Liver (tissue), 7 donors: ENCODE measurements at regions not wholly inside any gene's neighbourhood (a gene's known extent, or its start where the extent isn't known, plus 50 kb on each side); places are given as distances from the start of the nearest gene placed in this dataset.

Source experiments
- DNase-seq: peaks from one replicate; pipeline ENCODE4 v3.0.0-alpha.2; 2017; ENCODE audit warnings: low spot score
- H3K27ac ChIP-seq, 2 donors: one replicate each; pipeline ENCODE4 v1.7.0; 2013; ENCODE audit warnings: inconsistent platforms in 2 of 2, low read length in 2 of 2, control low read depth in 1 of 2, low read depth in 1 of 2, mild to moderate bottlenecking in 1 of 2
- H3K27me3 ChIP-seq, 4 donors: one replicate each; pipeline versions ENCODE4 v1.6.1 to v1.7.0; 2013; ENCODE audit warnings: low read length in 3 of 4, inconsistent platforms in 1 of 4, mild to moderate bottlenecking in 1 of 4, moderate library complexity in 1 of 4; ENCODE audit not compliant: control insufficient read depth in 4 of 4, insufficient read depth in 4 of 4
- H3K36me3 ChIP-seq, 4 donors: one replicate each; pipeline versions ENCODE4 v1.6.1 to v1.7.0; 2013; ENCODE audit warnings: low read length in 3 of 4, mild to moderate bottlenecking in 3 of 4, low read depth in 1 of 4, moderate library complexity in 1 of 4; ENCODE audit not compliant: control insufficient read depth in 4 of 4, insufficient read depth in 3 of 4
- H3K4me1 ChIP-seq, 4 donors: one replicate each; pipeline versions ENCODE4 v1.6.1 to v1.7.0; 2013; ENCODE audit warnings: low read length in 3 of 4, mild to moderate bottlenecking in 3 of 4, moderate library complexity in 1 of 4; ENCODE audit not compliant: control insufficient read depth in 4 of 4, insufficient read depth in 4 of 4
- H3K4me3 ChIP-seq, 3 donors: one replicate each; pipeline versions ENCODE4 v1.6.1 to v1.7.0; 2013; ENCODE audit warnings: low read length in 3 of 3, control low read depth in 1 of 3, low read depth in 1 of 3, mild to moderate bottlenecking in 1 of 3
- H3K9ac ChIP-seq, 2 donors: one replicate each; pipeline ENCODE4 v1.7.0; 2013; ENCODE audit warnings: low read length in 2 of 2, mild to moderate bottlenecking in 2 of 2, moderate library complexity in 2 of 2, control low read depth in 1 of 2, low read depth in 1 of 2
- H3K9me3 ChIP-seq, 4 donors: one replicate each; pipeline versions ENCODE4 v1.6.1 to v1.7.0; 2013; ENCODE audit warnings: low read length in 3 of 4; ENCODE audit not compliant: control insufficient read depth in 4 of 4
- ATF3 ChIP-seq: IDR thresholded peaks from 2 replicates; pipeline ENCODE4 v1.6.1; 2016; ENCODE audit warnings: antibody characterized with exemption
- EGR1 ChIP-seq, 2 donors: IDR thresholded peaks; 2 replicates each; pipeline ENCODE4 v1.6.1; 2016 to 2018; ENCODE audit warnings: antibody characterized with exemption in 2 of 2, low read depth in 2 of 2
- FOXA1 ChIP-seq: IDR thresholded peaks from 2 replicates; pipeline ENCODE4 v1.6.1; 2016; ENCODE audit warnings: antibody characterized with exemption
- HNF4A ChIP-seq, 2 donors: conservative IDR thresholded peaks; 2 replicates each; pipeline ENCODE4 v1.6.1; 2016; ENCODE audit warnings: antibody characterized with exemption in 2 of 2, mild to moderate bottlenecking in 2 of 2
- RAD21 ChIP-seq, 2 donors: IDR thresholded peaks; 2 replicates each; pipeline ENCODE4 v1.6.1; 2016; ENCODE audit warnings: antibody characterized with exemption in 2 of 2, mild to moderate bottlenecking in 2 of 2
- RXRA ChIP-seq, 2 donors: IDR thresholded peaks; 2 replicates each; pipeline ENCODE4 v1.6.1; 2017 to 2018; ENCODE audit warnings: antibody characterized with exemption in 2 of 2, mild to moderate bottlenecking in 1 of 2
- YY1 ChIP-seq: IDR thresholded peaks from 2 replicates; pipeline ENCODE4 v1.6.1; 2016; ENCODE audit warnings: antibody characterized with exemption, mild to moderate bottlenecking
- WGBS: extraction: QIAGEN DNeasy Blood & Tissue Kit; methylation state at CpG from one replicate; pipeline ENCODE4 v1.1.7; 2013; 5-methylcytosine and 5-hydroxymethylcytosine counted together
- TF ChIP-seq, protein P1 (sequence below): IDR thresholded peaks from 2 replicates; pipeline ENCODE4 v1.6.1; 2016; ENCODE audit warnings: antibody characterized with exemption, mild to moderate bottlenecking
- donor health status: healthy.
- donor health status: healthy.
- donor health status: healthy.
- donor health status: healthy.

DNA sequence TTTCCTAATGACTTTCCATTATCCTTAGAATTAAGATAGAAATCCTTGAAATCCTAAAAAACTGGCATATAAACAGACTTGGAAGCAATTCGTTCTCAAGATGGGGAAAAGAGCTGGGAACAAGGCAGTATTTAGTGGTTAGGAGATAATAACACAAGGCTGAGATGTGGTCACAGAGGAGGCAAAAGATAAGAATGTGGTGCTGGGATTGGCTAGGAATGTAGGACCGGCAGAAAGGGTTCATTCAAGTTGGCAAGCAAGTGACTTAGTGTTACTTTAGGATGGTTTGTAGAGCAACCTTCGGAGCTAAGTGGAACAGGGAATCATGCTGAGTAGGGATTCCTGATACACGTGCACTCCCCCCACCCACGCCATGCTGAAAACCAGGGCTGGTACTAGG lies 121.9 kb upstream of the RPS6KA3 start:
- TF ChIP-seq, protein P1, sequence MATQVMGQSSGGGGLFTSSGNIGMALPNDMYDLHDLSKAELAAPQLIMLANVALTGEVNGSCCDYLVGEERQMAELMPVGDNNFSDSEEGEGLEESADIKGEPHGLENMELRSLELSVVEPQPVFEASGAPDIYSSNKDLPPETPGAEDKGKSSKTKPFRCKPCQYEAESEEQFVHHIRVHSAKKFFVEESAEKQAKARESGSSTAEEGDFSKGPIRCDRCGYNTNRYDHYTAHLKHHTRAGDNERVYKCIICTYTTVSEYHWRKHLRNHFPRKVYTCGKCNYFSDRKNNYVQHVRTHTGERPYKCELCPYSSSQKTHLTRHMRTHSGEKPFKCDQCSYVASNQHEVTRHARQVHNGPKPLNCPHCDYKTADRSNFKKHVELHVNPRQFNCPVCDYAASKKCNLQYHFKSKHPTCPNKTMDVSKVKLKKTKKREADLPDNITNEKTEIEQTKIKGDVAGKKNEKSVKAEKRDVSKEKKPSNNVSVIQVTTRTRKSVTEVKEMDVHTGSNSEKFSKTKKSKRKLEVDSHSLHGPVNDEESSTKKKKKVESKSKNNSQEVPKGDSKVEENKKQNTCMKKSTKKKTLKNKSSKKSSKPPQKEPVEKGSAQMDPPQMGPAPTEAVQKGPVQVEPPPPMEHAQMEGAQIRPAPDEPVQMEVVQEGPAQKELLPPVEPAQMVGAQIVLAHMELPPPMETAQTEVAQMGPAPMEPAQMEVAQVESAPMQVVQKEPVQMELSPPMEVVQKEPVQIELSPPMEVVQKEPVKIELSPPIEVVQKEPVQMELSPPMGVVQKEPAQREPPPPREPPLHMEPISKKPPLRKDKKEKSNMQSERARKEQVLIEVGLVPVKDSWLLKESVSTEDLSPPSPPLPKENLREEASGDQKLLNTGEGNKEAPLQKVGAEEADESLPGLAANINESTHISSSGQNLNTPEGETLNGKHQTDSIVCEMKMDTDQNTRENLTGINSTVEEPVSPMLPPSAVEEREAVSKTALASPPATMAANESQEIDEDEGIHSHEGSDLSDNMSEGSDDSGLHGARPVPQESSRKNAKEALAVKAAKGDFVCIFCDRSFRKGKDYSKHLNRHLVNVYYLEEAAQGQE = no peak
- TF ChIP-seq YY1 (no peak), RXRA (IDR thresholded peaks at IDR 0.05) (no peak)
- Histone ChIP-seq H3K4me1 (no peaks in the 10 kb centered on the region), H3K36me3 (no peaks in the 10 kb centered on the region), H3K9me3 (no peaks in the 10 kb centered on the region), H3K27ac (no peak overlapping the region), H3K9ac (no peak overlapping the region), H3K4me3 (no peak overlapping the region), H3K27me3 (no peaks in the 10 kb centered on the region)
- WGBS = 77% methylated on average over 5 of the region's 5 CpGs
- no peak for DNase-seq

DNA sequence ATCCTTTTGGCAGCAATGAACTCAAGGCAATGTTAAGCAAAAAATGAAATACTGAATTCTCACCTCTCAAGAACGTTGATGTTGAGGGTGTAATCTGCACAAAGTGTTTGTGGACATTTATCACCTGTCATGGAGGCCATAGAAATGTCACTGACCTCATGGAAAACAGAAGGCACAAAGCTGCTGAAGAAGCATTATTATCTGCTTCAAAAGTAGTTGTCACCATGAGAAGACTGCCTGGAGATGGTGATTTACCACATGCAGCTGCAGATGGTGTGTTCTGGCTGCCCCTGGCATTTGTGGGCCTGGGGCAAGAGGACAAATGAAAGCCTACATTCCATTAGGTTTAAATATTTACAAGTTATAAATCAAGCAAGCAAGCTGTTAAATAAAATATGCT lies 116.8 kb upstream of the RPS6KA3 start:
- WGBS = 66% methylated on average over 1 of the region's 1 CpG
- TF ChIP-seq HNF4A (conservative IDR thresholded peaks at IDR 0.05) = no peak
- TF ChIP-seq RAD21 (IDR thresholded peaks at IDR 0.05) = no peak
- no peak for TF ChIP-seq ATF3
- Histone ChIP-seq H3K27me3 (peaks cover 0 to 3% (median 0%) of the 10 kb centered on the region in 4 donors), H3K27ac (no peak overlapping the region), H3K4me1 (no peaks in the 10 kb centered on the region), H3K9me3 (no peaks in the 10 kb centered on the region), H3K4me3 (no peak overlapping the region), H3K36me3 (no peaks in the 10 kb centered on the region), H3K9ac (no peak overlapping the region)
- DNase-seq = no peak

DNA sequence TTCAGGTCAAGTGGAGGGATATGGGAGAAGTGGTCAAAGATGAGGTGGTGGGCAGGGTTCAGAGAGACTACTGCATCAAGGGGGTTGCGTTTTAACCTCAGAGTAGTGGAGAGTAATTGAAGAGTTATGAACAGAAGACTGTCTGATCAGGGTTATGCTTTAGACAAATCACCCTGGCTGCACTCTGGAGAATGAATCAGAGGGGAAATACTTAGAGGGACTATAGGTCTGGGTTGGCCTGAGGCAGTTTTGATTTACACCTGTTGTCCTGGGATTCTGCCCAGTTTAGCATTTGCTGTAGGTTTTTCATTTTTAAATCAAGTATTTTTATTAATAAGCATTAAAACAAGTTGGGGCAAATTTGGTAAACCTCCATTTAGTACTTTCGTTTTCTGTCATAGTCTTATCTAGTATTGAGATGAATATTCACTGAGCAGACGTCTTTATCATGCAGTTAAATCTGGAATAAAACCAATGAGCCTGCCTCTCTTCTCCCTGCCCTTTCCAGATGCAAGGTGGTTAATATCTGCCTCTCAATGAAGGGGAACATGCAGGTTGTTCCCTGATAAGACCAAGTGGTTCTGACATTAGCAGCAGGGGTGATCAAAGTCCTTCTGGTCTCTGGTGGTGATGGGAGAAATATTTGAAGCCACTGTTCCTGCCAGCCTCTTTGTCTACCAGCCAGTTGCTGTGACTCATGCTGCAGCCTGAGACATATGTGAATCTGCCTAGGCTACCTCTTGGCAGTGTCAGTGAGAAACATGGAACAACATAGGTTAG lies 116.0 kb upstream of the RPS6KA3 start:
- peaks cover 0 to 3% (median 0%) of the 10 kb centered on the region in 4 donors for H3K27me3 ChIP-seq
- TF ChIP-seq HNF4A (conservative IDR thresholded peaks at IDR 0.05) (peak in 1 of 2 donors; percentile 6), RAD21 (IDR thresholded peaks at IDR 0.05) (no peak), EGR1 (IDR thresholded peaks at IDR 0.05; ENCODE audit: low read depth in 2 of 2) (no peak), FOXA1 (no peak), ATF3 (no peak)
- no peaks in the 10 kb centered on the region for H3K4me1 ChIP-seq
- no peaks in the 10 kb centered on the region for H3K9me3 ChIP-seq
- H3K4me3 ChIP-seq = no peak overlapping the region
- 73% methylated on average over 3 of the region's 3 CpGs for WGBS
- DNase-seq = no peak
- no peaks in the 10 kb centered on the region for H3K36me3 ChIP-seq
- H3K27ac ChIP-seq = no peak overlapping the region
- H3K9ac ChIP-seq = no peak overlapping the region
